Gastroesophageal sphincter (tissue), 4 donors: ENCODE measurements at regions not wholly inside any gene's neighbourhood (a gene's known extent, or its start where the extent isn't known, plus 50 kb on each side); places are given as distances from the start of the nearest gene placed in this dataset.

Experiments used
- ATAC-seq: fragments of 150-250 bp; one replicate; pipeline ENCODE4 v1.9.1; 2016; ENCODE audit warnings: mild to moderate bottlenecking, moderate library complexity
- H3K27ac ChIP-seq, 4 donors: fragments of 200-600 bp; sonication (generic) in 3 of 4; 1 replicate in 3 of 4; 2 replicates in 1 of 4; pipeline ENCODE4 v1.5.1; 2016 to 2019
- H3K27me3 ChIP-seq: fragments of 200-600 bp; sonication (generic); one replicate; pipeline ENCODE4 v1.5.1; 2019
- H3K36me3 ChIP-seq, 2 donors: fragments of 200-600 bp; sonication (generic); one replicate each; pipeline ENCODE4 v1.5.1; 2019; ENCODE audit warnings: control low read depth in 1 of 2
- H3K4me1 ChIP-seq, 3 donors: fragments of 200-600 bp; sonication (generic); 1 replicate in 2 of 3; 2 replicates in 1 of 3; pipeline ENCODE4 v1.5.1; 2016 to 2019; ENCODE audit warnings: control low read depth in 2 of 3
- H3K4me3 ChIP-seq, 2 donors: fragments of 200-600 bp; sonication (generic); one replicate each; pipeline ENCODE4 v1.5.1; 2019; ENCODE audit warnings: mild to moderate bottlenecking in 1 of 2, moderate library complexity in 1 of 2
- H3K9me3 ChIP-seq, 3 donors: fragments of 200-600 bp; sonication (generic); one replicate each; pipeline ENCODE4 v1.5.1; 2017 to 2019; ENCODE audit warnings: control low read depth in 2 of 3
- EP300 ChIP-seq: sonication (generic); formaldehyde crosslinking; IDR thresholded peaks from one replicate; pipeline ENCODE4 v1.6.1; 2017; ENCODE audit warnings: antibody characterized with exemption, mild to moderate bottlenecking
- POLR2A ChIP-seq, 2 donors: fragments of 450-650 bp; IDR thresholded peaks; one replicate each; pipeline ENCODE4 v1.6.1; 2017; ENCODE audit warnings: antibody characterized with exemption in 2 of 2, mild to moderate bottlenecking in 2 of 2, moderate library complexity in 1 of 2
- POLR2AphosphoS5 ChIP-seq: sonication (generic); formaldehyde crosslinking; IDR thresholded peaks from one replicate; pipeline ENCODE4 v1.6.1; 2017; ENCODE audit warnings: antibody characterized with exemption
- WGBS, 2 donors: methylation state at CpG; one replicate each; pipeline ENCODE4 v1.1.5; 2018; ENCODE audit warnings: low coverage in 1 of 2; 5-methylcytosine and 5-hydroxymethylcytosine counted together
- TF ChIP-seq, protein P1 (sequence below), 4 experiments: fragments of 200-600 bp in 2 of 4; fragments of 450-650 bp in 2 of 4; sonication (generic) in 1 of 4; IDR thresholded peaks; one replicate each; pipeline ENCODE4 v1.5.1; 2017 to 2019; ENCODE audit warnings: antibody characterized with exemption in 4 of 4, mild to moderate bottlenecking in 2 of 4, moderate library complexity in 2 of 4

DNA sequence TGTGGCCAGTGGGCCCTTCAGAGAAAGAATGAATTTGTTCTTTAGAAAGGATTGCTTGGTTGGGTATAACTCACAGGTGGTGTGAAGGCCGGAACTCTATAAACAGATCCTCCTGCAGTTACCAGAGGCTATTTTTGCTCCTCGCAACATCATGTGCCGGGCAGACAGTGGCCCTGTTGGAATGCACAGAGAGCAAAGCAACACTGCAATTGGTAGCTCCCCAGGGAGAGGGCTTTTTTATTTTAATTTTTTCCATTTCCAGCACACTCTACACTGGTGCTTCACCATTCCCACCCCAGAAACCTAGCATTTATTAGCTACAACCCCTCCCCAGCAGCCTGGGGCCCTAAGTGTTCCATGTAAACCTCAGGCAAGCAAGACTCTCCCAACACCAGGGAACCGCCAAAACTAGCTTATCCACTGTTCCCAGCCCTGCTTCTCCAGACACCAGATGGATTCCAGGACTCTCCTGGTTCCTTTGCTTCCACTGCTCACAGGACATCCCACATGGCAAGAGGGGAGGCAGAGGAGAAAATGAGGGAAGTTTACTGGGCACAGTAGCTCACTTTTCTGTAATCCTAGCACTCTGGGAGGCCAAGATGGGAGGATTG, 75.1 kb upstream of the TMEM164 start:
- Histone ChIP-seq H3K27me3 (no peaks in the 10 kb centered on the region), H3K27ac (no peak overlapping the region), H3K4me1 (no peaks in the 10 kb centered on the region), H3K36me3 (no peaks in the 10 kb centered on the region), H3K9me3 (no peaks in the 10 kb centered on the region), H3K4me3 (no peak overlapping the region)
- no peak for TF ChIP-seq EP300
- TF ChIP-seq POLR2A (IDR thresholded peaks at IDR 0.05): no peak
- no peak for TF ChIP-seq POLR2AphosphoS5
- TF ChIP-seq, protein P1, sequence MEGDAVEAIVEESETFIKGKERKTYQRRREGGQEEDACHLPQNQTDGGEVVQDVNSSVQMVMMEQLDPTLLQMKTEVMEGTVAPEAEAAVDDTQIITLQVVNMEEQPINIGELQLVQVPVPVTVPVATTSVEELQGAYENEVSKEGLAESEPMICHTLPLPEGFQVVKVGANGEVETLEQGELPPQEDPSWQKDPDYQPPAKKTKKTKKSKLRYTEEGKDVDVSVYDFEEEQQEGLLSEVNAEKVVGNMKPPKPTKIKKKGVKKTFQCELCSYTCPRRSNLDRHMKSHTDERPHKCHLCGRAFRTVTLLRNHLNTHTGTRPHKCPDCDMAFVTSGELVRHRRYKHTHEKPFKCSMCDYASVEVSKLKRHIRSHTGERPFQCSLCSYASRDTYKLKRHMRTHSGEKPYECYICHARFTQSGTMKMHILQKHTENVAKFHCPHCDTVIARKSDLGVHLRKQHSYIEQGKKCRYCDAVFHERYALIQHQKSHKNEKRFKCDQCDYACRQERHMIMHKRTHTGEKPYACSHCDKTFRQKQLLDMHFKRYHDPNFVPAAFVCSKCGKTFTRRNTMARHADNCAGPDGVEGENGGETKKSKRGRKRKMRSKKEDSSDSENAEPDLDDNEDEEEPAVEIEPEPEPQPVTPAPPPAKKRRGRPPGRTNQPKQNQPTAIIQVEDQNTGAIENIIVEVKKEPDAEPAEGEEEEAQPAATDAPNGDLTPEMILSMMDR (IDR thresholded peaks at IDR 0.05): no peak
- ATAC-seq: no peak
- 67 to 68% methylated on average over 2 to 3 of the region's 4 CpGs for WGBS, 2 donors

DNA sequence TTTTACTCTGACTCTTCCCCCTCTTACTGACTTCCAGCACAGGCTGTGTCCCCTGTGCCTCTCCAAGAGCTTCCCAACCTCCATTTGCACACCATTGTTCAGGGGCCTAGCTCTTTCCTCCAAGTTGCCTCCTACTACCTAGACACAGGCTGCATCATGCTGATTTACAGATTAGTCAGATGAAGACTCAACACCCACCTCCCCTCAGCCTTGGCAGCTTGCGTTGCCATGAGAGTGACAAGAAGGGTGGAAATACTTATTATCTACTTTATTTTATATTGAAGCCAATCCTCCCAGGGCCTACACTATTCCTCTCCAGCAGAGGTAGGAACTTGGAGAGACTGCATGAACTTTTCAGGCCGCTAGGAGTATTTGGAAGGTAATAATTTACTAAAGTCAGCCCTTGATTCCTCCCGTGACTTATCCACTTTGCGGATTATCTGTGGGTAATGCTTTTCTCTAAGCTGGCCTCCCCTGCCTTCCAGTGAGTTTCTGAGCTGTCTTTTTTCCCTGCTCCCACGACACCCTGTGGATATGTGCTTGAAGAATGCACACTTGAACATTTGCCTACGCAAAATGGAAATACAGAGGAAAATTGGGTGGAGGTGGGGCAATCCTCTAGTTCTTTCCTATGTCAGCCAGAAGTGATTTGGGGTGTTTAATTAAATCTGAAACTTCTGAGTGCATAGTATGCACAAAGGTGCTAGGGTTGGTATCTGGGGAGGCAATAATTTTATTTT, 74.1 kb upstream of the TMEM164 start:
- H3K27me3 ChIP-seq: no peaks in the 10 kb centered on the region
- 84 to 87% methylated on average over 3 to 6 of the region's 6 CpGs for WGBS, 2 donors
- no peaks in the 10 kb centered on the region for H3K4me1 ChIP-seq
- H3K27ac ChIP-seq: no peak overlapping the region
- no peaks in the 10 kb centered on the region for H3K36me3 ChIP-seq
- TF ChIP-seq, protein P1 (IDR thresholded peaks at IDR 0.05): no peak
- TF ChIP-seq EP300 (no peak), POLR2A (IDR thresholded peaks at IDR 0.05) (no peak), POLR2AphosphoS5 (no peak)
- ATAC-seq: no peak
- no peak overlapping the region for H3K4me3 ChIP-seq
- no peaks in the 10 kb centered on the region for H3K9me3 ChIP-seq

DNA sequence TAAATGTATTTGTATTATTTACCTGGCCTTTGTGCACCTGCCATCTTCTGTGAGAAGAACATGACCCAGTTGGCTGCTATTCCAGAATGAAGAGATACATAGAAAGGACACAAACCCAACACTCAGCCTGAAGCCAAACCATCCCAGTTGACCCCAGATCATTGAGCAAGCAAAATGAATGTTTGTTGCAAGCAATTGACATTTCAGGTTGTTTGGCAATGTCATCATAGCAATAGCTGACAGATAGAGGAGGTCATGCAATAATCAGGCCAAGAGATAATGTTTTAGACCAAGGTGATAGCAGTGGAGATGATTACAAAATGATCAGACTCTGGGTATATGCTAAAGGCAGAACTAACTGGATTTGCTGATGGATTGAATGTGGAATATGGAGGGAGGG, 71.2 kb upstream of the TMEM164 start:
- Histone ChIP-seq H3K27ac (no peak overlapping the region), H3K9me3 (no peaks in the 10 kb centered on the region), H3K4me3 (no peak overlapping the region), H3K27me3 (no peaks in the 10 kb centered on the region), H3K4me1 (no peaks in the 10 kb centered on the region), H3K36me3 (no peaks in the 10 kb centered on the region)
- TF ChIP-seq POLR2A (IDR thresholded peaks at IDR 0.05) (no peak), POLR2AphosphoS5 (no peak), EP300 (no peak)
- TF ChIP-seq, protein P1 (IDR thresholded peaks at IDR 0.05): no peak
- ATAC-seq: no peak

DNA sequence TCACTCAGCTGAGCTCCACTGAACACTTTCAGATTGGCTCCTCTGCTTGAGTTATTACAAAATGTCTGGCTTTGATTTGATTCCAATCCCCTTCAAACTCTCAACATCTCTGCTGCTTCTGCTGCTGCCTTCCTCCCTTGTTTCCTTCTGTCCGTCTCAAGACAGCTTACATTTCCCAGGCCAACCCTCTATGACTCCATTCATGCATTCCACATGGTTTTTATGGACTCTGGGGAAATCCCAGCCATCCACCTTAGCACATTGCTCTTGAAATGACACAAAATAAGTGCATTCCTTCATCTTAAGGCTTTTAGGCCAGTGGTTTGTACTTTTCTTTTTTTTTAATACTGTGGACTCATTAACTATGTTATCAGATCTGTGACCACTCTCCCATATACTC, 68.5 kb upstream of the TMEM164 start:
- H3K9me3 ChIP-seq: no peaks in the 10 kb centered on the region
- WGBS, 2 donors: 24% methylated on average over 1 of the region's 1 CpG; no CpG with 5 or more reads in 1 of the 2 donors
- no peaks in the 10 kb centered on the region for H3K4me1 ChIP-seq
- no peak for ATAC-seq
- no peak overlapping the region for H3K4me3 ChIP-seq
- no peaks in the 10 kb centered on the region for H3K36me3 ChIP-seq
- no peak for TF ChIP-seq POLR2A (IDR thresholded peaks at IDR 0.05)
- TF ChIP-seq EP300: no peak
- TF ChIP-seq, protein P1 (IDR thresholded peaks at IDR 0.05): no peak
- no peak for TF ChIP-seq POLR2AphosphoS5
- no peaks in the 10 kb centered on the region for H3K27me3 ChIP-seq
- no peak overlapping the region for H3K27ac ChIP-seq

DNA sequence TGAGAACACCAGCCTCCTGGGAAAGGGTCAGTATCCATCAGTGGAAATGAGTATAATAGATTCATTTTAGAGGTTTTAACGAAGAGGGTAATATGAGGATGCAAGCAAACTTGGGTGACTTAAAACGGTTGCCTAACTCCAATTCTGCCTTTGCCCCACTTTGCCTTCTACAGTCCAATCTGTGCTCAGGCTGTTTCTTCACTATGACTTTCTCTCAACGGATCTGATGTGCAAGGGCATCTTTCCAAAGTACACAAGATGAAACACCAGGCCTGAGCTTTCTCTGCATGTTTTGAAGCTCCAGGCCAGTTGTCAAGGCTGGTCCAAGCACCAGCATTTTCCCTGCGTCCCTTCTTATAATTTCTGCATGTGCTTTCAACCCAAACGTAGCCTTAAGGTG, 68.0 kb upstream of the TMEM164 start:
- no peak for ATAC-seq
- H3K4me1 ChIP-seq: no peaks in the 10 kb centered on the region
- no peaks in the 10 kb centered on the region for H3K9me3 ChIP-seq
- H3K27ac ChIP-seq: no peak overlapping the region
- 48 to 81% methylated on average over 4 to 5 of the region's 5 CpGs for WGBS, 2 donors
- H3K4me3 ChIP-seq: no peak overlapping the region
- H3K27me3 ChIP-seq: no peaks in the 10 kb centered on the region
- no peak for TF ChIP-seq EP300
- TF ChIP-seq, protein P1 (IDR thresholded peaks at IDR 0.05): no peak
- TF ChIP-seq POLR2A (IDR thresholded peaks at IDR 0.05): no peak
- no peak for TF ChIP-seq POLR2AphosphoS5
- H3K36me3 ChIP-seq: no peaks in the 10 kb centered on the region
